ENCODE measurements at regions not wholly inside any gene's neighbourhood (a gene's known extent, or its start where the extent isn't known, plus 50 kb on each side); places are given as distances from the start of the nearest gene placed in this dataset.

- no peak for TF ChIP-seq CTCF (IDR thresholded peaks at IDR 0.05; ENCODE audit: poor library complexity, severe bottlenecking)
- TF ChIP-seq EZH2 (IDR thresholded peaks at IDR 0.05; ENCODE audit: borderline replicate concordance, insufficient read depth, low read length, poor library complexity, severe bottlenecking): no peak
- TF ChIP-seq TAF1 (IDR thresholded peaks at IDR 0.05; ENCODE audit: low read depth): no peak
- no peak for TF ChIP-seq EP300 (conservative IDR thresholded peaks at IDR 0.05; ENCODE audit: poor library complexity, severe bottlenecking)
- TF ChIP-seq SMC3 (conservative IDR thresholded peaks at IDR 0.05; ENCODE audit: poor library complexity): no peak
- no peak for TF ChIP-seq MXI1 (conservative IDR thresholded peaks at IDR 0.05; ENCODE audit: poor library complexity, severe bottlenecking)
- TF ChIP-seq POLR2AphosphoS5 (IDR thresholded peaks at IDR 0.05): no peak
Observed at GRCh38 chr4:133268205-133268604, 119.1 kb downstream of the PCDH10 start.

All from neural cell (in vitro differentiated cells).